BLaER1 (cell line): ENCODE measurements at regions not wholly inside any gene's neighbourhood (a gene's known extent, or its start where the extent isn't known, plus 50 kb on each side); places are given as distances from the start of the nearest gene placed in this dataset.
A peak's percentile ranks its signal among the peaks of the same experiment; 100 is the strongest.

ENCODE experiments used
- H3K27ac ChIP-seq: shearing (Covaris generic); formaldehyde crosslinking; 2 replicates; pipeline ENCODE4 v1.8.1; 2022
- H3K27me3 ChIP-seq: shearing (Covaris generic); formaldehyde crosslinking; 2 replicates; pipeline ENCODE4 v1.8.1; 2022
- H3K36me3 ChIP-seq: shearing (Covaris generic); formaldehyde crosslinking; 2 replicates; pipeline ENCODE4 v1.8.1; 2022
- H3K4me1 ChIP-seq: shearing (Covaris generic); formaldehyde crosslinking; 2 replicates; pipeline ENCODE4 v1.8.1; 2022
- H3K4me2 ChIP-seq: shearing (Covaris generic); formaldehyde crosslinking; 2 replicates; pipeline ENCODE4 v1.8.1; 2022
- H3K4me3 ChIP-seq: shearing (Covaris generic); formaldehyde crosslinking; 2 replicates; pipeline ENCODE4 v1.8.1; 2022
- H3K9ac ChIP-seq: shearing (Covaris generic); formaldehyde crosslinking; 2 replicates; pipeline ENCODE4 v1.8.1; 2022
- H3K9me3 ChIP-seq: shearing (Covaris generic); formaldehyde crosslinking; 2 replicates; pipeline ENCODE4 v1.8.1; 2022
- H4K20me1 ChIP-seq: shearing (Covaris generic); formaldehyde crosslinking; 2 replicates; pipeline ENCODE4 v1.8.1; 2022
- Cebpa-rat ChIP-seq: shearing (Covaris generic); IDR thresholded peaks from 2 replicates; pipeline ENCODE4 v1.8.1; 2022

- peaks cover 66% of the 10 kb centered on the region for H3K4me1 ChIP-seq
- H3K27me3 ChIP-seq, result no peaks in the 10 kb centered on the region
- peak overlapping the region; percentile 57 for H3K4me2 ChIP-seq
- peaks cover 12% of the 10 kb centered on the region for H3K9me3 ChIP-seq
- TF ChIP-seq Cebpa-rat, result no peak
- H3K36me3 ChIP-seq, result no peaks in the 10 kb centered on the region
- no peaks in the 10 kb centered on the region for H4K20me1 ChIP-seq
- no peak overlapping the region for H3K4me3 ChIP-seq
- no peak overlapping the region for H3K9ac ChIP-seq
- peak overlapping the region; percentile 75 for H3K27ac ChIP-seq
Measured at GRCh38 chr21:34022627-34023335, 50.6 kb upstream of the MRPS6 start.

DNA sequence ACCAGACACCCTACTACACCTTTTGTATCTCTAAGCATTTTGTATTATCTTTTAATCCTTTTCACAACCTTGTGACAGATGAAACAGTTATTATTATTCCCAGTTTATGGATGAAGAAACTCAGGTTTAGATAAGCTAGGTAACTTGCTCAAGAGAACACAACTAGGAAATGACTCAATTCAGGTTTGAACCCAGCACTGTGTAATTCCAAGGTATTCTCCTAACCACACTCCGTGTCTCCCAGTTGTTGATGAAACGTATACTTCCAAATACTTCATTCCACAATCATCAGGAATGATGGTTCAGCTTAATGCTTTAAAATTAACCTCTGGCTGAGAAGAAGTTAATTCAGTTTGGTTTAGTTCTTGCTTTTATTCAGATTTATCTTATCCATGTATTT lies 51.7 kb upstream of the MRPS6 start:
- Histone ChIP-seq H3K27me3 (no peaks in the 10 kb centered on the region), H3K4me3 (no peak overlapping the region), H3K4me2 (peak overlapping the region; percentile 63), H3K9ac (no peak overlapping the region), H3K27ac (peak overlapping the region; percentile 75), H4K20me1 (no peaks in the 10 kb centered on the region), H3K9me3 (peaks cover 12% of the 10 kb centered on the region), H3K36me3 (no peaks in the 10 kb centered on the region), H3K4me1 (peaks cover 67% of the 10 kb centered on the region)
- TF ChIP-seq Cebpa-rat, result no peak

- Histone ChIP-seq H3K9me3 (peaks cover 11% of the 10 kb centered on the region; the same call in 1 of the 2 replicates), H3K4me3 (no peak overlapping the region), H3K4me2 (peak overlapping the region; percentile 63), H4K20me1 (no peaks in the 10 kb centered on the region), H3K9ac (peak overlapping the region; percentile 21; the same call in 1 of the 2 replicates), H3K27me3 (no peaks in the 10 kb centered on the region), H3K27ac (peak overlapping the region; percentile 75), H3K4me1 (peaks cover 67% of the 10 kb centered on the region), H3K36me3 (no peaks in the 10 kb centered on the region)
- TF ChIP-seq Cebpa-rat, result no peak
Measured at GRCh38 chr21:34020983-34021553, 52.3 kb upstream of the MRPS6 start.

DNA sequence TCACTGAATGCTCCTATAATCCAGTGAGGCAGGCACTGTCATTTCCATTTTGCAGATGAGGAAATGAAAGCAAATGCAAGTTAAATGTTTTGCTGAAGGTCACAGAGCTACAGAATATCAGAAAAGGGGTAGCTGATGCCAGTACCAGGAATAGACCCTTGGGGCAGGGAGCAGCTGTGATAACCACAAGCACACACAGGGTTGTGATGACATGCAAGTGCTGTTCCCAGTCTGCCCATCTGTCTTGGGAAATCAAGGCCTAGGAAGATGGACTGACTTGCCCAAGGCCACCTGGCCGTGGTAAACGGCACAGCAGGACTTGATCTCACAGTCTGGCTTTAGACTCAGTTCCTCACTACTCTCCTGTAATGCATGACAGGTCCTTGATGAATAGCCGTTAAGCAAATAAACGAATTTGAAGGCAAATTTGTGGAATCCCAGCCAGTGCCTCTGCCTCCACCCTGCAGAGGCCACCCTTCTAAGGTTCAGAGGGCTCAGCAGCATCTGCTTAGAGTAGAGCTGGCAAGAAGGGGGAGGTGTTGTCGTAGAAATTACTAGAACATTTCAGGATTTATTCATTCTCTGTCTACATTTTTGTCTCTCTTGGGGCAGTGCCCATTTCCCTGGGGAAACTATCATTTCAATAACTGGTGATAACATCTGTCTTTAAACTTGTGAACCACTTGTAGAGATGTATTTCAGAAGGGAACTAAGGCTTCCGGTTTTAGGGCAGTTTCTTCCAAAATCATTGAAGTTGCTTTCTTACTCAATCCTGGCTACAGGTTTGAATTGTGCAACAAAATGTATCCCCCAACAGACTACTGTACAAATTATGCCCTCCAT lies 53.2 kb upstream of the MRPS6 start:
- peak overlapping the region; percentile 75 for H3K27ac ChIP-seq
- no peak overlapping the region for H3K4me3 ChIP-seq
- H4K20me1 ChIP-seq, result no peaks in the 10 kb centered on the region
- peak overlapping the region; percentile 63 for H3K4me2 ChIP-seq
- no peaks in the 10 kb centered on the region for H3K36me3 ChIP-seq
- H3K9me3 ChIP-seq, result peaks cover 15% of the 10 kb centered on the region
- TF ChIP-seq Cebpa-rat, result peak; percentile 73; the same call in 1 of the 2 replicates
- H3K27me3 ChIP-seq, result no peaks in the 10 kb centered on the region
- H3K4me1 ChIP-seq, result peaks cover 67% of the 10 kb centered on the region
- H3K9ac ChIP-seq, result peak overlapping the region; percentile 21; the same call in 1 of the 2 replicates

GRCh38 chr21:34019402-34019801 lies 54.0 kb upstream of the MRPS6 start:
- peaks cover 23% of the 10 kb centered on the region for H3K9me3 ChIP-seq
- H4K20me1 ChIP-seq, result no peaks in the 10 kb centered on the region
- peak overlapping the region; percentile 75 for H3K27ac ChIP-seq
- peak overlapping the region; percentile 63 for H3K4me2 ChIP-seq
- peaks cover 67% of the 10 kb centered on the region for H3K4me1 ChIP-seq
- no peaks in the 10 kb centered on the region for H3K27me3 ChIP-seq
- H3K36me3 ChIP-seq, result no peaks in the 10 kb centered on the region
- no peak overlapping the region for H3K4me3 ChIP-seq
- 0 out of 2 replicates have a peak overlapping the region, but pooled peaks have one; percentile 21 for H3K9ac ChIP-seq
- TF ChIP-seq Cebpa-rat, result no peak

DNA sequence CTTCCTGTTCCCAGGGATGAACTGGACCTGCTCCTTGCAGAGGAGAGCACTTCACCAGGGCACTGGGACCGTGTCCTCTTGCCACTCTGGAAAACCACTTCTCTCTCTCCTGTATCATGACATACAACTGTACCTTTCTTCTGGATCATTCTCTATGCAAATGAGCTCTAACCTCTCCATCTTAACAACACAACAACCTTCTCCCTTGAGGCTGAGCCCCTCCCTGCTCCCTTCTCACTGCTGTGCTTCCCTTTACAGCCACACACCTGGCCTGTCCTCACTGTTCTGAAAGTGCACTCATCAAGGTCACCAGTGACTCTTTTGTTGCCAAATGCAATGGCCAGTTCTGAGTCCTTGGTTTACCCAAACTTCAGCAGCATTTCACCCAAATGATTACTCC lies 54.5 kb upstream of the MRPS6 start:
- H3K4me1 ChIP-seq, result peaks cover 62% of the 10 kb centered on the region
- peaks cover 28% of the 10 kb centered on the region for H3K9me3 ChIP-seq

DNA sequence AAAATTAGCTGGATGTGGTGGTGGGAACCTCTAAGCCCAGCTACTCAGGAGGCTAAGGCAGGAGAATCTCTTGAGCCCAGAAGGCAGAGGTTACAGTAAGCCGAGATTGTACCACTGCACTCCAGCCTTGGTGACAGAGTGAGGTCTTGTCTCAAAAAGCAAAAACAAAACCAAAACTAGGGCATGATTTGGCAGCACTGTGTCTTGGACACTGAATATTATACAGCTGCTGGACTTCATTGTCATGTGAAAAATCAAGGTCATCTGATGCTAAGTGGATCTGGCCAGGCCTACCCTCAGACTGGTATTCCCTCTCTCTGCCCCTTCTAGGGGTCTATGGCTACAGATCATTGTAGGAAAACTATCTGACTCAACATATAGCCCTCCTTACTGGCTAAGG lies 55.2 kb upstream of the MRPS6 start:
- Histone ChIP-seq H3K9me3 (peaks cover 36% of the 10 kb centered on the region), H3K27ac (peak overlapping the region; percentile 75; the same call in 1 of the 2 replicates), H3K36me3 (no peaks in the 10 kb centered on the region), H3K4me3 (no peak overlapping the region), H4K20me1 (no peaks in the 10 kb centered on the region), H3K27me3 (no peaks in the 10 kb centered on the region), H3K9ac (no peak overlapping the region), H3K4me2 (peak overlapping the region; percentile 63; the same call in 1 of the 2 replicates), H3K4me1 (peaks cover 55% of the 10 kb centered on the region)
- TF ChIP-seq Cebpa-rat, result no peak

More for the DNA sequence above, 54.5 kb upstream of the MRPS6 start:
- Histone ChIP-seq H3K27me3 (no peaks in the 10 kb centered on the region), H3K27ac (peak overlapping the region; percentile 75), H3K4me3 (no peak overlapping the region), H4K20me1 (no peaks in the 10 kb centered on the region), H3K9ac (no peak overlapping the region), H3K36me3 (no peaks in the 10 kb centered on the region), H3K4me2 (peak overlapping the region; percentile 63)
- TF ChIP-seq Cebpa-rat, result no peak

DNA sequence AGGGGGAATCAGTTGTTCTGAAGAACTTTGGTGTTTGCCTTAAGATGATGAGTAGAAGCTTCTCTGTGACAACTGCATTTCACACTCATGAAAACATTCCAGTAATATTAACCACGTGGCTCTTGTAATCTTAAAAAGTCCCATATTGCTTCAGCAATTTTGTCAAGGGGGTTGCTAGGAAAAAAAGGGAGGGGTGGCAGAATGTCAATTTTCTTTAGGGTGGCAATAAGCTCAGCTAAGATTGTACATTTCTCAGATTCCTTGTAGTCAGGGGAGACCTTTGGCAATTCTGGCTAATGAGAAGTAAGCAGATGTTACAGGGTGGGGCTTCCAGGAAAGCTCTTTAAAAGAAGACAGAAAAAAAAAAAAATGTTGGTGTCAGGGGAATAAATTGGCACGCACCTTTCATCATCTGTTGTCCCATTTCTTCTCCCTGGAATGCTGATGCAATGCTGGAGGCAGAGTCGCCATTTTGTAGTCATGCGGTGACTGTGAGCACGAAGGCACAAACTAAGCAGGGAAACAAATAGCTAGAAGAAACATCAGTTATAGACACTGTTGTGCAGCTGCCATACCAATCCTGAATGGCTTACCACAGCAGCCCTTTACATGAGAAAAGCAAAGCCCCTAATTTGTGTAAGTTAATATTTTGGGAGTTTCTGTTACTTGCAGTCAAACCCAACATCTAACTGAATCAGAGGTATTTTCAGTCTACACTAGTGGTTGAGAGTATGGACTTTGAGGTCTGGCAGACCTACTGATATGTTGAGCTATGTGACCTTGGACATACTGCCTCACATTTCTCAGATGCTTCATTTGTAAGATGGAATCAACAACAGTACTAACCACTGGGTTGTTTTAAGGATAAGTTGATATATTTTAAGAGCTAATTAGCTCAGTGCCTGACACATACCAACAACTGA lies 56.1 kb upstream of the MRPS6 start:
- no peak overlapping the region for H3K4me3 ChIP-seq
- no peak overlapping the region for H3K9ac ChIP-seq
- peaks cover 44% of the 10 kb centered on the region for H3K9me3 ChIP-seq
- no peak overlapping the region; the same call in 1 of the 2 replicates for H3K4me2 ChIP-seq
- H3K27ac ChIP-seq, result no peak overlapping the region
- no peak for TF ChIP-seq Cebpa-rat
- H3K36me3 ChIP-seq, result no peaks in the 10 kb centered on the region
- H3K27me3 ChIP-seq, result no peaks in the 10 kb centered on the region
- no peaks in the 10 kb centered on the region for H4K20me1 ChIP-seq
- H3K4me1 ChIP-seq, result peaks cover 46% of the 10 kb centered on the region

DNA sequence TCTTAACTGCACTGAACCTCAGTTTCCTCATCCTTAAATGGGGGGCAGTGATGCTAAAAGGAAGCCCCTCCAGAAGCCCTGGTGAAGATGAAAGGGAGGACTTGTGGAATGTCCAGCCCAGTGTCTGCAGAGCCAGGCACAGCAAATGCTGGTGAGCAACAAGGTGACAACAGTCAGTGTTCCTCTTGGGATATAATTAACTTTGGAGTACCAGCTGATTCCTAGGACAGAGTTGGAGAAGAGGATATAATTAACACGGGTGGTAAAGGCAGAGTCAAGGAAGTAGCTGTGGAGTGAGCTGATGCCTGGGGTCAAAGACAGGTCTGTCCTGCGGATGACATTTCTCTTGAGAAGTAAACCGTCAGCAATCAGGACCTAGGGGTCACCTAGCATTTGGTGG lies 60.7 kb upstream of the MRPS6 start:
- no peak overlapping the region for H3K9ac ChIP-seq
- no peak overlapping the region for H3K4me3 ChIP-seq
- no peaks in the 10 kb centered on the region for H3K36me3 ChIP-seq
- H4K20me1 ChIP-seq, result no peaks in the 10 kb centered on the region
- H3K9me3 ChIP-seq, result peaks cover 67% of the 10 kb centered on the region
- H3K4me2 ChIP-seq, result no peak overlapping the region
- H3K27me3 ChIP-seq, result no peaks in the 10 kb centered on the region
- no peak for TF ChIP-seq Cebpa-rat
- H3K27ac ChIP-seq, result no peak overlapping the region
- no peaks in the 10 kb centered on the region; the same call in 1 of the 2 replicates for H3K4me1 ChIP-seq
